ENCODE measurements at regions not wholly inside any gene's neighbourhood (a gene's known extent, or its start where the extent isn't known, plus 50 kb on each side); places are given as distances from the start of the nearest gene placed in this dataset.
"Not testable (repeated sequence)": the region's sequence is repeated elsewhere in the genome, so short reads cannot be mapped to it uniquely, and the experiment has no call there.

- DNase-seq: no peak
Measured at GRCh38 chr7:1344981-1345701, 112.5 kb downstream of the UNCX start.

- no peak for DNase-seq
Measured at GRCh38 chr7:1345796-1346755, 113.2 kb downstream of the MICALL2 start.

- no peak for DNase-seq
Measured at GRCh38 chr7:1346851-1347250, 112.4 kb downstream of the MICALL2 start.

GRCh38 chr7:1348096-1348822 is 111.0 kb downstream of the MICALL2 start:
- DNase-seq: no peak

- no peak for DNase-seq
Measured at GRCh38 chr7:1348823-1349335, 110.4 kb downstream of the MICALL2 start.

- DNase-seq: no peak
Measured at GRCh38 chr7:1349351-1349761, 109.9 kb downstream of the MICALL2 start.

GRCh38 chr7:1351881-1352625 is 107.2 kb downstream of the MICALL2 start:
- no peak for DNase-seq

- no peak for DNase-seq
Measured at GRCh38 chr7:1352656-1353271, 106.5 kb downstream of the MICALL2 start.

GRCh38 chr7:1354661-1355567 is 104.4 kb downstream of the MICALL2 start:
- no peak for DNase-seq

- DNase-seq: no peak
Measured at GRCh38 chr7:1355568-1356340, 103.5 kb downstream of the MICALL2 start.

GRCh38 chr7:1356853-1357252 is 102.4 kb downstream of the MICALL2 start:
- not testable (repeated sequence) for DNase-seq

GRCh38 chr7:1357260-1357600 is 102.0 kb downstream of the MICALL2 start:
- not testable (repeated sequence) for DNase-seq

- no peak for DNase-seq
Measured at GRCh38 chr7:1357601-1358271, 101.5 kb downstream of the MICALL2 start.

- DNase-seq: no peak
Measured at GRCh38 chr7:1358376-1359050, 100.8 kb downstream of the MICALL2 start.

GRCh38 chr7:1359051-1359400 is 100.2 kb downstream of the MICALL2 start:
- DNase-seq: no peak

- DNase-seq: no peak
Measured at GRCh38 chr7:1359681-1360485, 99.4 kb downstream of the MICALL2 start.

- DNase-seq: no peak
Measured at GRCh38 chr7:1360521-1360971, 98.7 kb downstream of the MICALL2 start.

Data from NCI-H1105 treated with DMSO at 0.1 percent for 48 hours (cell line).